ENCODE measurements at regions not wholly inside any gene's neighbourhood (a gene's known extent, or its start where the extent isn't known, plus 50 kb on each side); places are given as distances from the start of the nearest gene placed in this dataset.
"Not testable (repeated sequence)": the region's sequence is repeated elsewhere in the genome, so short reads cannot be mapped to it uniquely, and the experiment has no call there.

DNA sequence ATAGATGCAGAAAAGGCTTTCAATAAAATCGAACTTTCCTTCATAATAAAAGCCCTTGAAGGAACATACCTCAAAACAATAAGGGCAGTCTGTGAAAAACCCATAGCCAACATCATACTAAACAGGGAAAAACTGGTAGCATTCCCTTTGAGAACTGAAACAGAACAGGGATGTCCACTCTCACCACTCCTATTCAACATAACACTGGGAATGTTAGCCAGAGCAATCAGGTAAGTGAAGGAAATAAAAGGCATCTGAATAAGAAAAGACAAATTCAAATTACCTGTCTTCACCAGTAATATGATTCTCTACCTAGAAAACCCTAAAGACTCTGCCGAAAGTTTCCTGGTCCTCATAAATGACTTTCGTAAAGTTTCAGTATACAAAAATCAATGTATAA, 861.0 kb upstream of the VRK2 start:
- DNase-seq: no peak

DNA sequence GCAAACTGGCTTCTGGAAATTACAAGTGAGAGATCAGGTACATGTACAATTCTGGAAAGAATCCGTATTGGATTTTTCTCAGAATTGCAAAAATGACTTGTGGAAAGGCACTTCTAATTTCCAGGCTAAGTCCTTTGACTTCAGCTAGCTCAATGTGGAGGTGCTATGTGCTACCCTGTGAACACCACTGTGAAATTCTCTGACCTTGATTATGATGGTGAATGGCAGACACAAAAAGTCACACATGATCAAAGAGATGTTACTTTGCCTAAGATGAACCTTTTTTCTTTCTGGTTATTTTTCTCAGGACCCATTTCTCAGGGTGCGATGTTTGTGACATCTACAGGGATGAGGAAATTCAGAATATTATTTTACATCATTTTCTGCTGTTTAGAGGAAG, 856.6 kb upstream of the VRK2 start:
- no peak for DNase-seq

DNA sequence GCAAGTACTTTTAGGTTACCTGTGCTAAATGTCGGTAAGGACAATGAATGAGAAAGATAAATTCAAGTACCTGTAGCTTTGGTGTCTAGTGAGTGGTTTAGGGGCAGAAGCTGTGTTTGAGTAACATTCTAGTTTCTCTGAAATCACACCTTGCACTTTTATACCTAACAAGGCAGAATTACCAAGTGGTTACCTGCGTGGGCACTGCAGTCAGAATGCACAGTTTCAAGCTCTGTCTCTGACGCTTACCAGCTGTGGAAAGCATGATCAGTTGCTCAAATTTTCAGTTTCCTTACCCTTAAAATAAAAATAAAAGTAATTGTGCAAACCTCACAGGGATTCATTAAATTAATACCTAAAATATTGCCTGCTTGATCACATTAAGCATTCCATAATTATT, 846.9 kb upstream of the VRK2 start:
- DNase-seq: no peak

DNA sequence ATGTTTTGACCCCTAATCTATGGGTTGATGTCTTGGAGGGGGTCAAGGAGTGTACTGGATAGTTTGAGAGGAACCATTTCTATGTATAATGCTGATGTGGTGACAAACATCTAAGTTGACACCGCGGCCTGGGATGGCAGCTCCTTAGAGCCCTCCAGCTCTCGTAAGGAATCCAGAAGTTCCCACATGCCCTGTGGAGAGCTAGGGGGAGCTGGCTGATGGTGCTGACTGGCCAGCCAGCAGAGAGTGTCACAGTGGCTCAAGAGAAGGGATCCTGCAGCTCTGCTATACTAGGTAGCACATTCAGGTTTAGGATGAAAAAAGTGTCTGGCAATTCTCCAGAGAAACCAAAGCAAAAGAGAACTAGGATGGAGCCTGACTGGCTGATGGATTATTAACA, 842.2 kb upstream of the VRK2 start:
- DNase-seq: no peak

DNA sequence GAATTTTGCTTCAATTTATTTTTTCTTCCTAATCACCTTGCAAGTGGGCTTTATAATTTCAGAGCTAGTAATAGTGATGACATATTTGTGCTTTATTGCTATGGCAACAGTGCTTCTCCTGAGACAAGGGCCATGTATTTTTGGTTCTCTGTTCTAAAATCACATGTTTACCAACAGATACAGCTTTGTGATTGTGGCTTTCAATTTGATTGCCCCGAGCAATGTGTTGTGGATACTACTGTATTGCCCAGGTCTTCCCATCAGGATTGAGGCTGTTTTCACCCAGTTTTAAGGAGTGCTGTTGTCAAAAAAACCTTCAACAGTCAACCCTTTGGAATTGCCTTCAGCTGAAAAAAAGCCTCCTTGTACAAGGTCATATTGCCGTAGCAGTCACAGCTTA, 841.4 kb upstream of the VRK2 start:
- no peak for DNase-seq

DNA sequence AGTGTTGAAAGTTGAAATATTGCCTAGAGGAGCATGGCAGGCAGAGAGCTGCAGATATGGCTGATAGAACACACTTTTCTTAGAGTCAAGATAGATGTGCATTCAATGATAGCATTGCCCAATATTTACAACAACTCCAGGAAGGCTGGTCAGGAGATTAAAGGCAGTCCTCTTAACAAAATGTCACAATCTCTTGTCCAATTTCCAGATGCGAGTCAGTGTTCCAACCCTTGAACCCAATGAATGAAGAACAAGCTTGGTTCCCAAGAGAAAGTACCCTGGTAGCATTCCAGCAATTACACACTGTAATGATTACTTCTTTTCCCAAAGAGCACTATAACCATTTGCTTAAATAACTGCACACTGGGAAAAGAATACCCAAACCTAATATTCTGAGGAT, 839.4 kb upstream of the VRK2 start:
- no peak for DNase-seq

DNA sequence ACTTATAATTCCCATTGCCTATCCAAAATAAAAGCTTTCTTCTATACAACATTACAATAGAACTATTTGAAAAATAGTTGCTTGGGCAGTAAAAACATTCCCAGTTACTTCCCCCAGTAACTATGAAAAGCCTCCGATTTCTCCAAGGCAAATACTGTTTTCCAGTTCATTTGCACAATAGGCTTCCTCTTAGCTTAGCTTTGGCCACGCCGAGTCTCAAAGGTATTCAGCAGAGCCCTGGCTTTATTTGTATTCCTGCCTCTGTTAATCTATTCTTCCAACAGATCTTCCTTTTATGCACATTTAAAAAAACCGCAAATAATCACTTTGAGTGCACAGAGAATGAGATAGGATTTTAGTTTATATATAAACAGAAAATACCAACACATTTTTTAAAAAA, 836.8 kb upstream of the VRK2 start:
- no peak for DNase-seq

DNA sequence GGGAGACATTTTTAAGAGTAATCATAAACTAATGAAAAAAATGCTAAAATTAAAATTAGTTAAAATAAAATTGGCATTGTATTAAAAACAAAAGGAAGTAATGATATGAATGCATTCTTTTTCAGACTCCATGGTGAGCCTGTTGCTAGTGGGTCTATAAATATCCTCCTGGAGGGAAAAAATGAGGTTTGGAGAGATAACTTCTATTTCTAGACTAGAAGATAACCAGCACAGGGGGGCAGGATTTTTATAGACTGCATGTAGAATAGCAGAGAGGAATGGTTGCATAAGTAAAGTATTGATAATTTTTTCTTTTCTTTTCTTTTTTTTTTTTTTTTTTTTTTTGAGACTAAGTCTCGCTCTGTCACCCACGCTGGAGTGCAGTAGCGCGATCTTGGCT, 835.8 kb upstream of the VRK2 start:
- no peak for DNase-seq

DNA sequence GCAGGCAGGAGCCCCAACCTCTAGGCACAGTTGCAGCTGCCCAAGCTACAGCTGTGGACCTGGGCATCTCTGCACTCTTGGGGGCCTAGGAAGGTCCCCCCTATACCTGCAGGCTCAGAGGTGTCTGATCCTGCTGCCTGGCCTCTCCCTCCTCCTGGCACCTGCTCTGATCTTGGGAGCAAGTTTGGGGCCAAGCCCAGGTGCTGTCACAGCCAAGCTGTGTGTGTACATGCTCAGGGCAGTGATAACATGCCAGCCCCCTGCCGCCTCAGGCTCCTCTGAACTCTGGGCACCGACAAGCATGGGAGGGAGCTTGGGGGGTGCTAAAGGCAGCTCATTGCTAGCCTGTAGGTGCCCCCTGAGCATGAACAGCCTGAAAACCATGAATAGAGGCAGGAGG, 829.6 kb upstream of the VRK2 start:
- no peak for DNase-seq

DNA sequence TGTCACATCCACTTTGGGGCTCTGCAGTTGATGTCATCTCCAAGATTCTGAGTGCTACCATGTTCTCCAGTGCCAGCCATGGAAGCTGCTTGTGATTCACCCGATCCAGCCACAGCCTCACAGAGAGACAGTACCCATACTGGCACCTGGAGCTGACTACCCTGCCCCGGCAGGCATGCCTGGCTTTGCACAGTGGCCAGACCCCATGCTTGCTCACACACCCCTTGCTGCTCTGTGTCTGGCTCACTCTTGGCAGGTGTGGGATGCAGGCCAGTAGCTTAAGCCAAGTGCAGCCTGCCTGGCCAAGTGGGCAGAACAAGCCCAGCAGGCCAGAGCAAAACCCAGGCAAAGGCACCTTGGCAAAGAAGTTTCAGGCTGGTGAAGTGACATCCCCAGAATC, 828.4 kb upstream of the VRK2 start:
- no peak for DNase-seq

DNA sequence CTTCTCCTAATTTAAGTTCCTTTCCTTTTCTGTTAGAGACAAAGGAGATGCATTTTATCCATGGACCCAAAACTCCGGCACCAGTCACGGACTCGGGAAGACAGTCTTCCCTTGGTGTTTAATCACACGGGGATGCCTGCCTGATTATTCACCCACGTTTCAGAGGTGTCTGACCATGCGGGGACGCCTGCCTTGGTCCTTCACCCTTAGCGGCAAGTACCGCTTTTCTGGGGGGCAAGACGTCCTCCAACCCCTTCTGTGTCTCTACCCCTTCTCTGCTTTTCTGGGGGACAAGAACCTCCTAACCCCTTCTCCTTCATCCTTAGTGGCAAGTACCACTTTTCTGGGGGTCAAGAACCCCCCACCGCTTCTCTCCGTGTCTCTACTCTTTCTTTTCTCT, 816.9 kb upstream of the VRK2 start:
- DNase-seq: not testable (repeated sequence)

DNA sequence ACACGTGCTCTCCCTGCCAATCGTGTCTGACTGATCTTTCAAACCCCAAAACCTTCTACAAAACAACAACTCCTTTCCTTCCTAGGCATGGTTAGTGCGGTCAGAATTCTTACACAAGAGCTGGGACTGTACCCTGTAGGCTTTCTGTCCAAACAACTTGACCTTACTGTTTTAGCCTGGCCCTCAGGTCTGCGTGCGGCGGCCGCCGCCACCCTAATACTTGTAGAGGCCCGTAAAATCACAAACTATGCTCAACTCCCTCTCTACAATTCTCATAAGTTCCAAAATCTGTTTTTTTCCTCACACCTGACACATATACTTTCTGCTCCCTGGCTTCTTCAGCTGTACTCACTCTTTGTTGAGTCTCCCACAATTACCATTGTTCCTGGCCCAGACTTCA, 814.3 kb upstream of the VRK2 start:
- DNase-seq: not testable (repeated sequence)

DNA sequence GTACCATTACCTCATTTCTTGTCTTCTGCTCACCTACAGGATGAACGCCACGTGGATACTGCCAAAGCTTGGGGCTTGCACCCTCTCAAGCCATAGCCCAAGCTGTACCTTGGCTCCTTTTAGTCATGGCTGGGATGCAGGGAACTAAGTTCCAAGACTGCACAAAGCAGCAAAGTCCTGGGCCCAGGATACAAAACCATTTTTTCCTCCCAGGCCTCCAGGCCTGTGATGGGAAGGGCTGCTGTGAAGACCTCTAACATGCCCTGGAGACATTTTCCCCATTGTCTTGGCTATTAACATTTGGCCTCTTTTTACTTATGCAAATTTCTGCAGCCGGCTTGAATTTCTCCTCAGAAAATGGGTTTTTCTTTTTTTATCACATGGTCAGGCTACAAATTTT, 795.1 kb upstream of the VRK2 start:
- DNase-seq: not testable (repeated sequence)

DNA sequence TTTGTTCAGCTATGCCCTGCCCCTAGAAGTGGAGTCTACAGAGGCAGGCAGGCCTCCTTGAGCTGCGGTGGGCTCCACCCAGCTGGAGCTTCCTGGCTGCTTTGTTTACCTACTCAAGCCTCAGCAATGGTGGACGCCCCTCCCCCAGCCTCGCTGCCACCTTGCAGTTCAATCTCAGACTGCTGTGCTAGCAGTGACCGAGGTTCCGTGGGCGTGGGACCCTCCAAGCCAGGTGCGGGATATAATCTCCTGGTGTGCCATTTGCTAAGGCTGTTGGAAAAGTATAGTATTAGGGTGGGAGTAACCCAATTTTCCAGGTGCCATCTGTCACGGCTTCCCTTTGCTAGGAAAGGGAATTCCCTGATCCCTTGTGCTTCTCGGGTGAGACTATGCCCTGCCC, 770.2 kb upstream of the VRK2 start:
- not testable (repeated sequence) for DNase-seq

DNA sequence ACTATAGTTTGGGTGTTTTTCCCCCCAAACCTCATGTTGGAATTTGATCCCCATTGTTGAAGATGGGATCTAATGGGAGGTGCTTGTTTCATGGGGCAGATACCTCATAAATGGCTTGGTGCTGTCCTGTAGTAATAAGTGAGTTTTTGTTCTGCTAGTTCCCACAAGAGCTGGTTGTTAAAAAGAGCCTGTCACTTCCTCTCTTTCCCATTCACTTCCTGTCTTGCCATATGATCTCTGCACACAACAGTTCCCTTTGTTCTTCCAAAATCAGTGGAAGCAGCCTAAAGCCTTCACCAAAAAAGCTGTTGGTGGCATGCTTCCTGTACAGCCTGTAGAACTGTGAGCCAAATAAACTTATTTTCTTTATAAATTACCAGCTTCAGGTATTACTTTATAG, 768.2 kb upstream of the VRK2 start:
- DNase-seq: no peak

DNA sequence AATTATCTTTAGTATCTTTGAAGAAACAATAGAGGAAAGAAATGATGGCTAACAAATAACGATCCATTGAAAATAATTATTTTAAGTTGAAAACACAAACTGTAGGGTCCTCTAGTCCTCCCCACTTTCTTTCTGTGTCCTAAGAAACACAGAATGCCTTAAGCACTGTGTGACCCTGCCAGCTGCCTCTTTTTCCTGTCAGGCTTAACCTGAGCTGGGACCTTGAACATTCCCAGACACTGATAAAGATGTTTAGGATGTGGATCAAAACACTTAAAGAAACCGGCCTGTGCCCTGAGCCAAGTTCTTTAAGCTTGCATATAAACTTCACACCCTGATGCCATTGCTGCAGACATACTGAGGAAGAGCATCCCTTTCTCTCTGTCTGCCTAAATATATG, 755.4 kb upstream of the VRK2 start:
- no peak for DNase-seq

DNA sequence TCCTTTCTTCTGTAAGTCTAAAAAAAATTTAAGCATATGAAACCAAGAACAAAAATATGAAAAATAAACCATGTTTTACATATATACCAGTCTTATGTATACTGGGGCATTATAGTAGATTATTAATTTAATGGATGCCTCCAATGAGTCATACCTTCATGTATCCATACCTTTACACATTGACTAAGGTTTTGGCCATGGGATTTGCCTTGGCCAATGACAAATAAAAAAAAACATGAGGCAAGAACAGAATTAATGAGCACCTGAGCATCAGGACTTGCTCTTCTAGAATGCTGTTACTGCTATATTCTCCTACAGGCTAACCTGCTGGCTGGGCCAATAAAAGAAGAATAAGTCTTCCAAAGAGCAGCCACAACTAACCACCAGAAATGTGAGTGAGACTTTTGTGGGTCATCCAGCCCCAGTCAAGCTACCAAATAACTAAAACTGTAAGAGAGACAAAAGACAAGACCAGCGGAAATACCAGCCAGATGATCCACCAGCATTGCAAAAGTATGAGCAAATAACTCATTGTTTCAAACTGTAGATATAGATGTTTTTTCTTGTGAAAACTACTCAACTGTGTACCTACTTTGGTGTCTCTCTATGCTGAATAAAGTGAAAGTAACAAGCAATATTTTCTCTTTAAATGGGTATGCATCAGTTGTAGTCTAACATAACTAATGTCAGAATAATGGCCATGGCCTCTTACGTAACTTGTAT, 749.6 kb upstream of the VRK2 start:
- DNase-seq: no peak

DNA sequence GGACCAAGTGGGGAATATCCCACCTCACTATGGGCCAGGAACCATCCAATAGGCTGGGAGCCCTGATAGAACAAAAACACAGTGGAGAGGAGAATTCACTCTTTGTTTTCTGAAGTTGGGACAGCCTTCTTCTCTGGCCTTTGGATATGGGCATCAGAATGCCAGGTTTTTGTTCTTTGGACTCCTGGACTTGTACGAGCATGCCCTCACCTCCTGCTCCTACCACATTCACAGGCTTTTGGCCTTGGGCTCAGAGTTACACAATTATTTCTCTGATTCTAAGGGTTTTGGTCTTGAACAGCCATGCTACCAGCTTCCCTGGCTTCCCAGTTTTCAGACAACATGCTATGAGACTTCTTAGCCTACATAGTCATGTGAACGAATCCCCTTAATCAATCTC, 732.9 kb upstream of the VRK2 start:
- DNase-seq: no peak

DNA sequence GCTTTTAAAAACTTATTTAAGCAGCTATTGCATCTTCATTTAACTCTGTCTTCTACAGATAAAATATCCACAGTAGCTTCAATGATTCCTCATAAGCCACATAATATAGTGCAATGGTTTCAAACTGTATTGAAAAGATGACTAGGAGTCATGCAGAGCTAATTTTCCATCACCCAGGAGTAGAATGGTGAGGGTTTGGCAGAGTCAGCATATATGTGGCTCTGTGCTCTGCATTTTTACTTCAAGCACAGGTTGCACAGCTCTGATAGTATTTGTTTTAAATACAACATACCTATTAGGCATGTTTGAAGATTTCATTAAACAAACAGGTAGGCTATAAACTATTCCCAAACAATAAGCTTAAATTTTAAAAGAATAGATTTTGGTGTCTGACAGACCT, 731.9 kb upstream of the VRK2 start:
- no peak for DNase-seq

DNA sequence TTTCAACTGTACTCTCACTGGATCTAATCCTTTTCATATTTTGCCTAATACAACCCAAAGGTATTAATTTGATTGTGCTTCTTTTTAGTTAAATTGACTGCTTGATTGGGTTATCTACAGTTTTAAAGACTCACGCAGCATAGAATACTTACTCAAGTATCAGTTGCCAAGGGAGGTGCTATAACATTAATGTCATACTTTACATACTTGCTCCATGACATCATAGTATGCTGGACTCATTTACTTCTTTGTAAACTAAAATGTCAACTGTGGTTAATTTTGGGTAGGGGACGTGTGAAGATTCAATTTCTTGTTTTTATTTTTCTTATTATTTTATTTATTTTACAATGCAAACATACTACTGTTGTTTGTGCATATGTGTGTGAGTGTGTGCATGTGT, 716.2 kb upstream of the VRK2 start:
- DNase-seq: no peak

DNA sequence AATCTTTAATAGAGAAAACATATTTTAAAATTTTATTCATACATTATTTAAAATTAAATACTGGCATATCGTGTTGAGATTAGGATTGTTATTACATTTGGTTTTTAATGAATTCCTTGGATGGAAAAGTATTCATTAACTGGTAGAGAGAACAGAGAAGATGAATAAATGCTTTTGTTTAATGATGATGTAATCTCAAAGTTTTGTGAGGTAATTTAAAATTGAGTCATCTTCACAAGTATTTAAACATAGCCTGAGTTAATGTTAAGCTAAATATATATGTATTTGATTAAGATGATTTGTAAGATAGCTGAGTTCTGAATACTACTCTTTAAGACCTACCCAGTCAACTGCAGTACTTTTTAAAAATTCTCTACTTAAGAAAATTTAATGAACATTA, 713.4 kb upstream of the VRK2 start:
- no peak for DNase-seq

DNA sequence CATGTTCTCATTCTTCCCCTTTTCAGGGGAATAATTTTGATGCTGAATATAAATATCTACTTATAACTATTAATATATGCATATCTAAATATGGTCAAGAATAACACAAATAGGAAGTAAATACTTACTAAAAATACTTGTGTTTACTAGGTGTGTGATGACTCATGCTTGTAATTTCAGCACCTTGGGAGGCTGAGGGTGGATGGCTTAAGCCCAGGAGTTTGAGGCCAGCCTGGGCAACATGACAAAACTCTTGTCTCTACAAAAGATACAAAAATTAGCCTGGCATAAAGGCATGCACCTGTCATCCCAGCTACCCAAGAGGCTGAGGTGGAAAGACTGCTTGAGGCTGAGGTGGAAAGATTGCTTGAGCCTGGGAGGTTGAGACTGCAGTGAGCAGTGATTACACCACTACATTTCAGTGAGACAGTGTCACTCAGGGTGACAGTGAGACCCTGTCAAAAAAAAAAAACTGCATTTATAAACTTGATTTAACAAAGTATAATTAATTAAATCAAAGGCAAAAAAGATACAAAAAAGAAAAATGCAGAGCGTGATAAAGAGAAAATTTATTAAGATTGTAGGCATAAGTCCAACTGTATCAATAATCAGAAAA, 703.1 kb upstream of the VRK2 start:
- DNase-seq: no peak

DNA sequence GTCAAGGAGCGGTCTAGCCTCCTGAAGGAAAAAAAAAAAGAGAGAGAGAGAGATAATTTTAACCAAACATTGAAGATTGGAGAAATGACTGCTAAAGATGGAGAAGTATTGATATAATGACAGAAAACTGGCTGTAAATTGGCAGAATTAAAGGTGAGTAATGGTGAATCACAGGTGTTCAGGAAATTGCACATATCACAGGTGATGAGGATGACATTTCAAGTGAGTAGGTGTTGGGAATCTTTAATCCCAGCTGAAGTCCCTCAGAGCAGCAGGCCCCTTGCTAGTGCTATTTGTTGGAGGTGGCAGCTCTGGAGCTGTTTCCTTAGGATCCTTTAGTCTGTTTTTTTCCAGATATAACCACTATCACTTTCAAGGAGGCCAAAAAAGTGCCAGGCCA, 678.4 kb upstream of the VRK2 start:
- no peak for DNase-seq

DNA sequence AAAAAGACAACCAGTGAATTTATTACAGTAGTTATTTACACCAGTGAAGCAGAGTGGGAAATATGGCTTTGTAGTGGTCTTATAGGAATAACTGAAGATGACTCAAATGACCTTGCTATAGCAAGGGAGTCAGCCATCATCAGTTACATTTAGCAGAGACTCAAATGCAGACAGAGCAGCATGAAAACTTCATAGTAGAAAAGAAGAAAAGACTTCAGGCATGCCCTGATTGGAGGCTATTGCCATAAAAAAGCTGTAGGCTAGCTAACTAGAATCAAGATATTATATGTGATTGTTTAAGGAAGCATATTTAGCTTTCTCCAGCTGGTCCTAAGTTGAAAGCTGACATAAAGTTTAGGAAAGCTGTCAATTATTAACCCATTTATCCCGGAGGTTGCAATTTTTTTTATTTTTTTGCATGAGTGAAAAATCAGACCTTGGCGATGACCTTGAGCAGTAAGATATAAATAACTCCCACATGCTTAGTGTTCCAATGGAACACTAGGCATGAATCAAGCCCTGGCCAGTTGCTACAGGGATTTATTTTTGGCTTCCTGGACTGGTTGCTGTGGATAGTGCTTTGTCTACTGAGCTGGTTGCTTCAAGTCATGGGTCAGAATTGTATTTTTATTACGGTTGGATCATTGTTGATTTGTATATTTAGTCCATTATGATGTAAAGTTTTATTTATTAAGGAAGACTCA, 675.6 kb upstream of the VRK2 start:
- no peak for DNase-seq
